ENCODE measurements at regions not wholly inside any gene's neighbourhood (a gene's known extent, or its start where the extent isn't known, plus 50 kb on each side); places are given as distances from the start of the nearest gene placed in this dataset.

- no peak overlapping the region for H3K18ac ChIP-seq (ENCODE audit: low read depth, low read length)
- no peak overlapping the region for H2BK120ac ChIP-seq (ENCODE audit: low read depth, low read length)
- H3K27ac ChIP-seq (ENCODE audit: insufficient read depth, low read length): no peak overlapping the region
- no peak overlapping the region for H2AK5ac ChIP-seq (ENCODE audit: low read depth, low read length)
- H3K4ac ChIP-seq (ENCODE audit: low read depth, low read length): no peak overlapping the region
- dilution Hi-C loops (cut with HindIII; ENCODE audit: low sequenced_read_pairs, unreplicated experiment) (no loop called here), in situ Hi-C loops (cut with MboI; ENCODE audit: low sequenced_read_pairs) (no loop called here), intact Hi-C loops (cut with micrococcal nuclease) (no loop called here)
- no peak overlapping the region for H3K14ac ChIP-seq (replicated peaks; ENCODE audit: low read depth, low read length)
- H3K79me1 ChIP-seq (ENCODE audit: low read depth in 1 of 2, low read length in 2 of 2): no peaks in the 10 kb centered on the region
- H4K8ac ChIP-seq (ENCODE audit: low read depth in 2 of 2, low read length in 2 of 2): no peak overlapping the region
- H3K9ac ChIP-seq (ENCODE audit: low read depth, low read length): no peak overlapping the region
- H3K9me3 ChIP-seq (ENCODE audit: control insufficient read depth, insufficient read depth, low read length): peaks cover 6% of the 10 kb centered on the region
- no peak overlapping the region for H3K4me3 ChIP-seq (ENCODE audit: insufficient read depth, low read depth, low read length)
- no peaks in the 10 kb centered on the region for H3K9me1 ChIP-seq (ENCODE audit: insufficient read depth, low read length)
- no peak overlapping the region for H4K91ac ChIP-seq (ENCODE audit: insufficient read depth, low read depth, low read length)
- H3K23ac ChIP-seq (ENCODE audit: low read depth, low read length): no peak overlapping the region
- ChIA-PET POLR2A (ENCODE audit: unreplicated experiment) (no interaction called here), CTCF (no interaction called here)
- DNase-seq (no peak), ATAC-seq (ENCODE audit: low read depth) (no peak)
- H2BK15ac ChIP-seq (ENCODE audit: low read depth, low read length): no peak overlapping the region
- H3K27me3 ChIP-seq (ENCODE audit: control insufficient read depth, insufficient read depth, low read length): no peaks in the 10 kb centered on the region
- TF ChIP-seq POLR2A (IDR thresholded peaks at IDR 0.05; ENCODE audit: low read depth, low read length) (no peak), CTCF (conservative IDR thresholded peaks at IDR 0.05; ENCODE audit: low read depth, low read length) (no peak), CHD1 (IDR thresholded peaks at IDR 0.05; ENCODE audit: low read depth, low read length) (no peak), CEBPB (IDR thresholded peaks at IDR 0.05; ENCODE audit: low read depth, low read length) (no peak), RAD21 (IDR thresholded peaks at IDR 0.05; ENCODE audit: low read length) (no peak), MAZ (IDR thresholded peaks at IDR 0.05; ENCODE audit: borderline replicate concordance, low read depth, low read length) (no peak), ELK1 (IDR thresholded peaks at IDR 0.05; ENCODE audit: borderline replicate concordance, low read depth, low read length) (no peak), RFX5 (IDR thresholded peaks at IDR 0.05; ENCODE audit: low read depth, low read length) (no peak), SMC3 (IDR thresholded peaks at IDR 0.05; ENCODE audit: low read depth, low read length) (no peak), USF2 (IDR thresholded peaks at IDR 0.05; ENCODE audit: low read depth, low read length) (no peak), NFE2L2 (IDR thresholded peaks at IDR 0.05; ENCODE audit: low read depth, low read length) (no peak), BHLHE40 (IDR thresholded peaks at IDR 0.05; ENCODE audit: low read depth, low read length) (no peak), FOS (IDR thresholded peaks at IDR 0.05; ENCODE audit: low read depth, low read length) (no peak), MXI1 (IDR thresholded peaks at IDR 0.05; ENCODE audit: borderline replicate concordance, low read depth, low read length) (no peak), RCOR1 (IDR thresholded peaks at IDR 0.05; ENCODE audit: insufficient replicate concordance, low read length) (no peak), MAFK (IDR thresholded peaks at IDR 0.05; ENCODE audit: low read depth, low read length) (no peak)
- H2BK20ac ChIP-seq (ENCODE audit: low read depth, low read length): no peak overlapping the region
- no peak overlapping the region for H2AFZ ChIP-seq (replicated peaks; ENCODE audit: low read length, poor library complexity)
- H4K5ac ChIP-seq (ENCODE audit: low read depth, low read length): no peak overlapping the region
- H3K4me2 ChIP-seq (ENCODE audit: low read depth, low read length): no peak overlapping the region
- no peak overlapping the region for H3K56ac ChIP-seq (ENCODE audit: extremely low read depth, insufficient read depth, low read length)
- BruUV-seq (replicated peaks): no TSS peak
- no CpG with 5 or more reads among the region's 6 CpGs for WGBS, 2 experiments (ENCODE audit: extremely low coverage in 2 of 2, insufficient read length in 1 of 2)
- no peak overlapping the region for H2BK5ac ChIP-seq (ENCODE audit: low read depth, low read length, poor library complexity, severe bottlenecking)
- H4K20me1 ChIP-seq (ENCODE audit: insufficient read depth, low read length): no peaks in the 10 kb centered on the region
- H3K4me1 ChIP-seq (ENCODE audit: control insufficient read depth, insufficient read depth, low read length): no peaks in the 10 kb centered on the region
- H3K36me3 ChIP-seq (ENCODE audit: control insufficient read depth, insufficient read depth, low read length): no peaks in the 10 kb centered on the region
- peak overlapping the region; percentile 42 for H2AK9ac ChIP-seq (replicated peaks; ENCODE audit: low read depth, low read length, poor library complexity)
Measured at GRCh38 chr13:88895261-88895941, 1224.2 kb downstream of the SLITRK5 start.

All from IMR-90 (cell line).